ENCODE measurements at regions not wholly inside any gene's neighbourhood (a gene's known extent, or its start where the extent isn't known, plus 50 kb on each side); places are given as distances from the start of the nearest gene placed in this dataset.
A peak's percentile ranks its signal among the peaks of the same experiment; 100 is the strongest.

DNA sequence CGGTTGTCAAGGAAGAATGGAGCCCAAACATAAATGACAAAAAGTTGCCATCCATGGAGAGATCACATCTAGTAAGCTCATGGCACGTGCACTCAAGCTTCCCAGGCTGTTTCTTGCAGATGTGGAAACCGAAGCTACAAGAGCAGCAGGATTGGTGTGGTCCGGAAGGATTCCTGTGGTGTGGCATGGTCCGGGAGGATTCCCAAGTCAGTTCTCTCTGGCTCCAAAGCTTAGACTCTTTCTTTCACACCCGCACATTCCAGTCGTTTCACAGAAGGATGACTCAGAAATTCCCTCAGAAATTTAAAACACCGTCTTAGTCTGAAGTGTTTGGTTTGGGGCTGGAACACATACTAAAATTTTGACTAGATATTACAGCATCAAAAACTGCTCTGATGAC, 78.0 kb upstream of the DRD2 start:
- DNase-seq, result no peak

DNA sequence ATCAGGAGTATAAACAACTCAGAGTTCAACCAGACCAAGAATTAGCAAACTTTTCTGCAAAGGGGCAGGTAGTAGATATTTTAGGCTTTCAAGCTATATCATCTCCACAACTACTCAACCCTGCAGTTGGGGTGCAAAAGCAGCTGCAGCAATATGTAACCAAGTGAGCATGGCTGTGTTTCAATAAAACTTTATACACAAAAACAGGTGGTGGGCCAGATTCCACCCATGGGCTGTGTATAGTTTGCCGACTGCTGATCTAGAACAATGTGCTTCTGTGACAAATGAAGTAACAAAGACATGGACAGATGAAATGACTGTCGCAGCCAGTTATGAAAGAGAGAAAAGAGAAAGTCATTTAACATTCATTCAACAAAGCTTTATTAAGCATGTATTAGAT, 77.1 kb upstream of the DRD2 start:
- DNase-seq, result no peak

DNA sequence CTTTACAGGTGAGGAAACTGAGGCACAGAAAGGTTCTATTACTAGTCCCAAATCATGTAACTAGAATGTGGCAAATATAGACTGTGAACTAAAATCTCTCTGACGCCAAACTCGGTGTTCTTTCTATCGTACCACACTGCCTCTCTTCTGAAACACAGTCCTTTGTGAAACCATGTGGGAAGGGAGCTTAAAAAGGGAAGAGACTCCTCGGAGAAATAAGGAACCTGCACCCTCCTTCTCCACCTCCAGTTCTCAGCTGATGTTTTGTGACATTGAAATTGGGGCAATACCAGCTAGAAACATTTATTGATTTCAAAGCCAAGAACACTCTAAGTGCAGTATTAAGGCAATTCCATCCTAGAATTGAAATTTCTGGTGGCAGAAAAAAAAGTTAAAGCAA, 76.4 kb upstream of the DRD2 start:
- DNase-seq, result no peak

DNA sequence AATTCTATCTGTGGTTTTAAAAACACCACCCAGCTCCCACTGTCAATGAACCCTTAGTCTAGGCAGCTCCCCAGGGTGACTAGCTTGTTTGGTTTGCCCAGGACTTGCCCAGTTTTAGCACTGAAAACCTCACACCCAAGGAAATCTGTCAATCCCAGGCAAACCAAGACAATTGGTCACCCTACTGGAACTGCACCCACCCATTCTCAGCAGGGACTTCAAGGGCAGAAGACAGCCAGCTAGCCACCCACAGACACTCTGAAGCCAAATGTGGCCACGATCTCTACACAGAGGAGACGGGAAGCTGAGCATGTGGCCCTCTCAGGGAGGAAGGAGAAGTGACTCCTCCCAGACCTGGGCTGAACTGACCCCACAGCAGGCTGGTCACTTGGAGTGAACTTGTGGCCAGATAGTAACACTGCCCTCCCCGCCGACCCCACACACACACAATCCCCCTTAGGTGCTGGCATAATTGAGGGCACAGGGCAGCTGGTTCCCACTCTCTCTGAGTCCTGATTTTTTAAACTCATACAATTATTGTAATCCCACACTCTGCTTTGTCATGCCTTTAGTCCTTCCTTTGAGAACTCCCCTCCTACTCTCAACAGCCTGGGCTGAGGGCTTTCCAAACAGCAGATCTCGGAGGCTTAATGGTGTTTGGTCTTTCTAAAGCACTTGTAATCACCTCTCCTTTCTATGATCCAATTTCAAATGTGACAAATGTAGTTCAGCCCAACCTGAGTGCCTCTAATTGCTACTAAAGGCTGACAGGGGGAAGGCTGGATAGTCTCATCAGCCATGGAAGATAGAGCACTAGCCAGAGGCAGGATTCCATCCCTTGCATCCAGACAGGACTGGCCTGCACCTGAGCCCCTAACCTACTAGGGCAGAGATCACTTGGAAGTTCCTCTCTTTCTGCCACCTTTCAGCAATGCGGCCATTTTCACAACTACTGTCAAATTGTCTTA, 74.7 kb upstream of the DRD2 start:
- DNase-seq, result no peak

DNA sequence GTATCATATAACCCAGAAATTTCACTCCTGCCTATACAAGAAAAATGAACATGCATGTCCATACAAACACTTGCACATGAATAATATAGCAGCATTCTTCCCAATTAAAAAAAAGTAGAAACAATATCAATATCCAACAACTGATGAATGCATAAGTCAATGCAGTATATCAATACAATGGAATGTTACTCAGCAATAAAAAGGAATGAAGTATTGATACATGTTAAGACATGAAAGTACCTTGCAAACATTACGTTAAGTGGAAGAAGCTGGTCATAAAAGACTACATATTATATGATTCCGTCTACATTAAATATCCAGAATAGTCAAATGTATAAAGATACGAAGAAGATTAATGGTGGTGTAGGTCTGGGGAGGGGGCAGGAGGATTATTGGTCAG, 73.9 kb upstream of the DRD2 start:
- DNase-seq, result no peak

DNA sequence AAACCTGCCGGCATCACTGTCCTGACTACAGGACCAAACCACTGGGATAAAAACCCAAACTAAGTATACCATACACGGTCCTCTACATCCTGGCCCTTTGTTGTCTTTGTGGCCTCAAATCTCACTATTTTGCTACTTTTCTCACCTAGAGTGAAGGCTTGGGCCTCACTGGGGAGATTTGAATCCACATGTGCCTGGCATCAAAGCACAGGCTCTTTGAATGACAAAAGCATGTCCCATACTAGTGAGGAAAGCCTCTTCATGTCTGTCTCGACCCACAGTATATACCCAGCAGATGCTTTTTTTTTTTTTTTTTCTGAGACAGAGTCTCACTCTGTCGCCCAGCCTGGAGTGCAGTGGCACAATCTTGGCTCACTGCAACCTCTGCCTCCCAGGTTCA, 72.5 kb upstream of the DRD2 start:
- DNase-seq, result no peak

DNA sequence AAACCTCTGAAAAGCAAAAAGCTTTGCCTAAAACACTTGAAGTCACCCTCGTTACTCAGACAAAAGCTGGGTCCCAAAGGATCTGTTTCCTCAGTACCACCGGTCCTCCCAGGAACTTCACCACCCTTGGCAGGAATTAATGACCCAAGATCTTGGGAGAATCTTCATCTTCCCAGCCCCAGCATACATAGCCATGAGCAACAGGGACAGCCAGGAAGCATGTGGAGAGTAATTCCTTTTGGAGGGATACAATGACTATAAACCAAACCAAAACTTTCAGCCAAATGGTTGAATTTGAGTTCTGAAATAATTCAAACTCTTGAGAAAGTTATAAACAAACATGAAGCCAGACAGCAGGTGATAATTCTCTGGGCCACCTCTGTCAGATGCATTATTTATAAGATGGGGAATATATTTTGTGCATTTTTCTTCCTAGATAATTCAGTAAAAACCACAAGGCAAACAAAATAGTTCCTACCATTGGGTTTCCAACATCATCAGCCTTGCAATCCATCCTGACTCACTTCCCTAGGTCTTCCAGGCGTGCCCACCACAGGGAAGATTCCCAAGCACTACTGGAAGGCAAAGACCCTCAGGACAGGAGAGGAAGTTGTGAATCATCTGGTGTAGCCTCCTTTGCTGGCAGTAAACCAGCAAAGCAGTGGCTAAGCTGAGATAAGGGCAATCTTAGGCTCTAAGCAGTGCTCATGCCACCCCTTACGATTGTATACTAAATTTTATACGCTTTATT, 71.7 kb upstream of the DRD2 start:
- DNase-seq, result no peak

DNA sequence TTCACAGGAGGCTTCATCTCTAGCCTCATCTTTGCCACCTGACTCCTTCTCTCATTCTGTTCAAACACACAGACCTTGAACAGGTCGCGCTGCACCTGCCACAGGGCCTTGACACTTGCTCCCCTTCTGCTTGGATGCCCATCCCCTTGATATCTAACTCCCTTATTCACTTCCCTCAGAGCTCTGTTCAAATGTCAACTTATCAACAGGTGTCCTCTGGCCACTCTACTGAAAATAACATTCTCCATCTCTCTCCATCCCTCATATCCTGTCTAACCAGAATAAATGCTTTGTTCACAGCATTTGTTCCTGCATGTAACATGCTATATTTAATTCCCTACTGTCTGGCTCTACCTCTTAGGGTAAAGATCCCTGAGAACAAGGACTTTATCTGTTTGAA, 67.2 kb upstream of the DRD2 start:
- no peak for DNase-seq

DNA sequence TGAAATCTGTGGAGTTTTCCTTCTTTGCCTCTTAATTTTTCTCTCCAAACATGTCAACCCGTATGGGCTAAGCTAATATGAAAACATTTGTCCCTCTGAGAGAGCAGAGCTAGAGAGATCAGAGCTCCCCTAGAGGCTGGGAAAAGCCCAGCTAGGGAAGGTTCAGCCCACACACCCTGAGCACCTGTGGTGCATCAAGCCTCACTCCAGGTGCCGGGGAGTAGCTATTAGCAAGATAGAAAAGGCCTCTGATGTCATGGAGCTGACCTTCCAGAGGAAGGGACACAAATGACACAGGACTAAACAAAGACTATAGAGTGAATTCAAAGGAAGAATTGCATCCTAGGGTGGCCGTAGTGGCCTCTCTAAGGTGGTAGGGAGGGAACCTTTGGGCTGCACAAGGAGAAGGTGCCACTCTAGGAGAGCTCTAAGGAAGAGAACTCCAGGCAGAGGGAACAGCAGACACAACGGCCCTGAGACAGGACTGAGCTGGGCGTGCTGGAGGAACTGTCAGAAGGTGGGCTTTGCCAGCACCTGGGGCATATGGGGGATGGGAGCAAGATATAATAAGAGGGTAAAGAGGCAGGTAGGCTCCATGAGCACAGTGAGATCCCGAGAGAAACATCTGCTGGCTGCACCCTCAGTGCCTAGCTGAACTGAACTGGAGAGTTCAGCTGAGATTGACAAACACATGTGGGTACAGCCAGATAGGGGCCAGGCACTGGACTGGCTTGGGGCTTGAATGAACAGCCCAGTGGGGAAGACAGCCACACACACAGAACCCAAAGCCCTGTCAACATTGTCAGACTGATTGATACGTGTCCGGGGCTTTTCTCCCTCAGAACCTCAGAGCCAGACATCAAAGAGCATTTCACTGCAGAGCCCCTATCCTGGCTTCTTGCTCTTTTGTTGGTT, 65.5 kb upstream of the DRD2 start:
- DNase-seq, result no peak

DNA sequence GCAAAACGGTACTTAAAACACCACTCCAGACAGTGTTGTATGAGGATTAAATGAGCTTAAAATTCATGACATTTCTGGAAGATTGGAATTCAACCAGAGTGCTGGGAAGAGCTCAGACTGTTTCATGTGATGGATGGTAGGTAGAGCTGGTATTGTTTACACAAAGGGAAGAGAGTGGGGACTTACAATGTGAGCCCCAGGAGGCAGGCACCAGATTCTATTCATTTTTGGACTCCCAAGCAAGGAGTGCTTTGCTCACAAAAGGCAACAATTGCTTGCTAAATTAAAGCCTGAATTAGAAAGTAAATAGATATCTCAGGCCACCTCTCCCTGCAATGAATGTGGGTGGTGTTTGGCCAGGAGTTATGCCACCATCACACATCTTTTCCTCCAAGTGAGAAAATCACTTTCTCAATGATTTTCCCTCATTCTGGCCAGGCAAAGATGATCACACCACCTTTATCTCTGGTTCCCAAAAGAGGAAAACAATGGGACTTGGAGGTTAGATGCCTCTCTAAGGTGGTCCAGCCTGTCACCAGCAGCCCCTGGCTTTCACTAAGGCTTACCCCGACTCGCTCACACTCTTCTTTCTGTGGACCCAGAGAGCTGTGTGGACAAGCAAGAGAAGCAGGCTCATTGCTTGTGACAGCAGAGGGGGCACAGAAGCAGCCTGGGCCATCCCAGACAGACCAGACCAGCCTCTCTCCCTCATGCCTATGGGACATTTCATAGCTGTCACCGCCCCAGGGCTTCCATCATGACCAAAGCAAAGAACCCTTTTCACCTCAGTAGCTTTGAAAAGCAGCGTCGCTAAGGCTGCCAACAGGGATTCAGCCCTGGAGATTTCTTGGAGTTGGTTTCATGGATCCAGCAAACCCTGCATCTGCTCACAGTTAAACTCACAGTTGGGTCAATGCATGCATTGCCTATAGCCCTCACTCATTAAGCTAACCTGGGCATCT, 63.5 kb upstream of the DRD2 start:
- DNase-seq, result no peak

DNA sequence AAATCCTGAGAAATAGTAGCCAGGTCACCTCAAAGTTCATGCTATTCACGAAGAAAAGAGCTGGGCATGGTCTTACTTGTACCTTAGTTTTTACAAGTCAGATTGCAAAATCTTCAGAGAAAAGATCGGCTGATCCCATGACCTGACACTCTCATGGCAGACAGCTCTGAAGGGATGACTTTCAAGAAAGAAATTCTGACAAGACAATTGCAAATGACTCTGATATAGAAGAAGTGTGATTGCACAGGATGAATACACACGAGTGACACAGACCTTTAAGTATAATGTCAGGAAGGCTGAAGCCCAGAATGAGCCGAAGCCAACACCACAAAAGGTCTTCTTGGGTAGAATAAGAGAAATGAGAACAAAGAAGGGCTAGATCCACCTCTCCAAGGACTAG, 59.4 kb upstream of the DRD2 start:
- DNase-seq, result no peak

DNA sequence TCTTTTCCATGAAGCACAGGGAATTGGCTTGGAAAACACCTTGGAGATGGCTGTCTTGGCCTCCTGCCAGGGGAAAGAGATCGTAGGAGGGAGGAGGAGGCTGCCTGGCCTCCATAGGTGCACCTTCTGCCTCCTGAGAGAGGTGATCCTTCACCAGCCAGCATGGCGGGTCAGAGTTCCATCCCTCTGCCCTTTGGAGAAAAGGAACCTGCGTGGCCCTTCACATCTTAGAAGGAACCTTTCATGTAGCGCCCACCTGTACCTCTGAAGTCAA, 58.2 kb upstream of the DRD2 start:
- DNase-seq, result no peak

DNA sequence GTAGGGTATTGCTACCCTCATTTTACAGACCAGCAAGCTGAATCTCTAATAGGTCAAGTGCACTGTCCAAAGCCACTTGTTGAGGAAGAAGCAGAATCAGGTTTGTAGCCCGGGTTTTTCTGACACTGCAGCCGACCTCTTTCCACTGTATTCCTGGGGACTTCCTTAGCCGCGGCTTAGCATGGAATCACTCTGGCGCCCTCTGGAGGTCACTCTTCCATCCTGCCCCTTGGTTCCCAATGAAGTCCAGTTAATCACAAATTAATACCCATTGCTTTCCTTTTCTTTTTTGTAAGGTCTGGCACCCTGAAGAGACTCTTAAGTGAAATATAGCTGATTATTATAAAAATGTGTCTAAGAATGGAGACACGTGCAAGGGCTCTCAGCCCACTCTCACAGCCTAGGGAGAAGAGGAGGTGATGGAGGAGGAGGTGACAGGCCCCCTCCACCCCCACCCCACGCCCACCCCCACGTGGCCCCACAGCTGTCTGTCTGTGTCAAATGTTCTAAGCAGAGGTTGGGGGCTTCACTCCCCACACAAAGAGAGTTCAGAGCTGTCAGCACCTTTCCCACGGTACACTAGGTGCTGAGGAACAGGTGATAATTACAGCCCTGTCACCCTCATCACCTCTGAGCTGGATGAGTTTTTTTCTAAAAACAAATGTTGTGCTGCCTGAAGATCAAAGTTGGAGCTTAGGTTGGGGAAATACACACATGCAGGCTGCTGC, 57.7 kb upstream of the DRD2 start:
- peak; percentile 52 for DNase-seq

DNA sequence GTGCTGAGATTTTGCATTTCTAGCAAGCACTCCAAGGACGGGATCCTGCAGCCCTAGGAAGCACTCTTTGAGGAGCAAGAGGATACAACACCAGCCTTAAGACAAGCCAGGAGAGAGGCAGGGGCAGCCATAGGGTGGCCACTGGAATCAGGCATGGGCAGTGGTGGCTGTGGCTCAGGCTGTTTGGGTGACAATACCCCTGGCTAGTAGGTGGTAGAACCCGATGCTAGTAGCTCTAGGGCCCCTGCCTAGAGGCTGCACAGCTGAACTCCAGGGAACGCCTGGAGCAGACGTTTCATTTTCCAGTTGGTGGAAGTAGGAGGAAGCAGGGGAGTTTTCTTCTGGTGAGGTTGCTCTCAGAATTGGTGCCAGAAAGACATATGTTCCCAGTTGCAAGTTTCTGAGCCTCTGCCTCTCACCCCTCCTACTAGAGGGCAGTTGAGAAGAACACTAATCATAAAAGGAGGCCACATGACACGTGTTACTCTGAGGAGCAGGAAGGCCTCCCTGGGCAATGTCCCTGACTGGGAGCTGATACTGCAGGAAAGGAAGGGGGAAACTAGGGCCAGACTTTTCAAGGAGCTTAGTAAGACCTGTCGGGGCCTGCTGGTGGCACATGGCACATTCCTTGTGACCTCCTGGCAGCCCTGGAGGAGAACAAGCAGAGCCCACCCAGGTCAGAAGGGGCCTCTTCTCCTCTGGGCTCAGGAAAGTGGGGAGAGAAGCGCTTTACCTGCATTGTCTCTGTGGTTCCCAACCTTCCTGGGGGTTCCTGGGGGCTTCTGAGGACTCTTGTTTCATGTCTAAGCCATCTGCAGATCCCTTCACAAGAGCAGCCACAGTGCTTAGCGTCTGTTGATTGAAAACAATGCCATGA, 56.6 kb upstream of the DRD2 start:
- no peak for DNase-seq

DNA sequence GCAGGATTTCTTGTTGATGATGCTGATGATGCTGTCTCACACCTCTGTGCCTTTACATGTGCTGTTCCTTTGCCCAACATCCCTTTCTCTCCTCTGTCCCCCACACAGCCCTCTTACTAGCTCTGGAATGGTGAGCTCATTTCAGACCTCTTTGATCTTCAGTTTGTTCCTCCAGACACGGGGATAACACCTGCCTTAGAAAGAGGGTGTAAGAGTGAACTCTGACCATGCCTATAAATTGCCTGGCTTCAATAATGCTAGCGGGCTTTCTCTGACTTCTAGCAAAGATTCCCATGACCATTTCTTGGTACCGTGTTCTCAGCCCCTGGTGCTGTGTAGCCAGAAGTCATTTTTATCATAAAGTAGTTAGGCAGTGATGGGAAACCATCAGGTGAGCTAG, 55.9 kb upstream of the DRD2 start:
- DNase-seq, result no peak

DNA sequence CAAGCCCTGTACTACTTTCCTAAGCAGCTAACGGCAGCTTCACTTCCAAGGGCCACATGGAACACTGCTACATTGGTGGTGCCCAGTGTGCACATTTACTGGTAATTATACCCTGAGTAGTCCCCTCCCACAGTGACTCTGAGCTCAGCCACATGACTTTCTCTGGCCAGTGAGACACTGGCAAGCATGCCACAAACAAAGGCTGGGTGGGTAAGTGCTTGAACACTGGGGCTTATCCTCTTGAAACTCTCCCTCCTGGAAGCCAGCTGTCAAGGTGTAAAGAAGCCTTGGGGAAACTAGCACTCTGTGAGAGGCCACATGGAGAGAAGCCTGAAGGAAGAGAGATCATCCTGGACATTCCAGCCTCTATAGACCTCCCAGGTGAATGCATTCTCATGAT, 54.4 kb upstream of the DRD2 start:
- no peak for DNase-seq

DNA sequence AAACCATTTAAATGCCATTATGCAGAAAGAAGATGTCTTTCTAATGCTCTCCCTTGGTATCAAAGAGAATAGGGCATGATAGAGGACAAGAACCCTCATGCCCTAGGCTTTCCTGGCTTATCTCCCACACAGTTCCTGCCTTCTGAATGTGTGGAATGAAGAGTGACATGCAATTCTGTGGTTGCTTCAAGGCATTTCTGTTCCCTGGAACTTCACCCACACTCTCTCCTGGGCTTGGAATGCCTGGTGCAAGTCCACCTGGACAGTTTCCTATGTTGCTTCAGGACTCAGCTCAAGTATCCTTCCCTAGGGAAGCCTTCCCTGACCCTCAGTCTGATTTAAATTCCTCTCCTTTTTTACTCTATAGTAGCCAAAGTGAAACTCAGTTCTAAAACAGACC, 53.8 kb upstream of the DRD2 start:
- DNase-seq, result no peak

DNA sequence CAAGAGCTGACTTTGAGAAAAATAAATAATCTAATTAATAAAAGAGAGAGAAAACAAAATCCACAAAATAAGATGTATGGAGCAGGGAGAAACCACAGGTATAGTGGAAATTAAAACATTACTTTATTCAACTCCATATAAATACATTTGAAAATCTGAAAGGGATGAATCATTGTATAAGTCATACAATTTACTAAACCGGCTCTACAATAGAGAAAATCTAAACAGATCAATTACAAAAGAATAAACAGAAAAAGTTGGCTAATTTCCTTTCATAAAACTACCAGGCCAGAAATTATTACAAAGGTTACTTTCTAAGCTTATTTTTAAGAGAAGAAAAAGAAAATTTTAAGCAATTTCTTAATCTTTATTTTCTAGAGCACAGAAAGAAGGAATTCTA, 51.3 kb upstream of the DRD2 start:
- DNase-seq, result no peak
